Cardiac muscle cell (in vitro differentiated cells and primary cell): ENCODE measurements at regions not wholly inside any gene's neighbourhood (a gene's known extent, or its start where the extent isn't known, plus 50 kb on each side); places are given as distances from the start of the nearest gene placed in this dataset.
"Not testable (repeated sequence)": the region's sequence is repeated elsewhere in the genome, so short reads cannot be mapped to it uniquely, and the experiment has no call there.

Experiments
- DNase-seq, 2 donors: peaks; one replicate each; pipeline versions ENCODE4 v3.0.0 to v3.0.0-alpha.2; 2010 to 2017; ENCODE audit warnings: low read depth in 1 of 2, low spot score in 1 of 2
- H3K27ac ChIP-seq: fragments of 200-600 bp; sonication (generic); 2 replicates; pipeline ENCODE4 v1.5.1; 2016
- H3K27me3 ChIP-seq: fragments of 200-600 bp; sonication (generic); 2 replicates; pipeline ENCODE4 v1.6.0; 2016; ENCODE audit warnings: control low read depth
- H3K36me3 ChIP-seq: fragments of 200-600 bp; sonication (generic); 2 replicates; pipeline ENCODE4 v1.5.1; 2016; ENCODE audit warnings: control low read depth
- H3K4me1 ChIP-seq: fragments of 200-600 bp; sonication (generic); 2 replicates; pipeline ENCODE4 v1.8.1; 2017; ENCODE audit warnings: low read depth, mild to moderate bottlenecking, mixed run types
- H3K4me3 ChIP-seq: fragments of 200-600 bp; sonication (generic); 2 replicates; pipeline ENCODE4 v1.5.1; 2016; ENCODE audit warnings: mild to moderate bottlenecking
- H3K9me3 ChIP-seq: fragments of 200-600 bp; sonication (generic); 2 replicates; pipeline ENCODE4 v1.5.1; 2017; ENCODE audit warnings: low read depth, mild to moderate bottlenecking, control low read depth
- CTCF ChIP-seq: IDR thresholded peaks from 2 replicates; pipeline ENCODE4 v1.5.1; 2012; ENCODE audit warnings: low read depth, mild to moderate bottlenecking, low read length

- DNase-seq = peak in 1 of 2 donors; percentile 25
- no peak for TF ChIP-seq CTCF
- Histone ChIP-seq H3K27ac (peak overlapping the region; percentile 70), H3K36me3 (no peaks in the 10 kb centered on the region), H3K4me3 (no peak overlapping the region), H3K27me3 (no peaks in the 10 kb centered on the region), H3K4me1 (peaks cover 24% of the 10 kb centered on the region), H3K9me3 (no peaks in the 10 kb centered on the region)
Measured at GRCh38 chr1:101444873-101445618, 208.2 kb downstream of the S1PR1 start.

GRCh38 chr1:101448018-101448417 lies 211.2 kb downstream of the S1PR1 start:
- no peaks in the 10 kb centered on the region for H3K36me3 ChIP-seq
- H3K9me3 ChIP-seq = no peaks in the 10 kb centered on the region
- H3K4me3 ChIP-seq = no peak overlapping the region
- no peak for DNase-seq
- H3K27me3 ChIP-seq = no peaks in the 10 kb centered on the region
- no peak for TF ChIP-seq CTCF
- H3K27ac ChIP-seq = no peak overlapping the region
- peaks cover 24% of the 10 kb centered on the region for H3K4me1 ChIP-seq

- H3K36me3 ChIP-seq, H3K27ac ChIP-seq, H3K9me3 ChIP-seq, H3K4me1 ChIP-seq, H3K4me3 ChIP-seq, H3K27me3 ChIP-seq, DNase-seq: not testable (repeated sequence)
Measured at GRCh38 chr1:101450691-101451090, 213.9 kb downstream of the S1PR1 start.

- no peak for TF ChIP-seq CTCF
- H3K36me3 ChIP-seq = no peaks in the 10 kb centered on the region
- no peak for DNase-seq
- H3K27ac ChIP-seq = no peak overlapping the region
- no peaks in the 10 kb centered on the region for H3K4me1 ChIP-seq
- H3K9me3 ChIP-seq = no peaks in the 10 kb centered on the region
- H3K4me3 ChIP-seq = no peak overlapping the region
- H3K27me3 ChIP-seq = no peaks in the 10 kb centered on the region
Measured at GRCh38 chr1:101451888-101452287, 215.1 kb downstream of the S1PR1 start.

GRCh38 chr1:101452825-101453224 lies 216.0 kb downstream of the S1PR1 start:
- no peak overlapping the region for H3K4me3 ChIP-seq
- H3K36me3 ChIP-seq = no peaks in the 10 kb centered on the region
- no peak for TF ChIP-seq CTCF
- H3K27me3 ChIP-seq = no peaks in the 10 kb centered on the region
- no peaks in the 10 kb centered on the region for H3K9me3 ChIP-seq
- no peak overlapping the region for H3K27ac ChIP-seq
- no peaks in the 10 kb centered on the region for H3K4me1 ChIP-seq
- DNase-seq = peak; percentile 3 to 13

- no peak overlapping the region for H3K4me3 ChIP-seq
- H3K27me3 ChIP-seq = no peaks in the 10 kb centered on the region
- no peaks in the 10 kb centered on the region for H3K9me3 ChIP-seq
- H3K4me1 ChIP-seq = no peaks in the 10 kb centered on the region
- H3K27ac ChIP-seq = no peak overlapping the region
- H3K36me3 ChIP-seq = no peaks in the 10 kb centered on the region
- no peak for TF ChIP-seq CTCF
- DNase-seq = no peak
Measured at GRCh38 chr1:101453844-101454243, 217.0 kb downstream of the S1PR1 start.
